ENCODE measurements at regions not wholly inside any gene's neighbourhood (a gene's known extent, or its start where the extent isn't known, plus 50 kb on each side); places are given as distances from the start of the nearest gene placed in this dataset.

DNA sequence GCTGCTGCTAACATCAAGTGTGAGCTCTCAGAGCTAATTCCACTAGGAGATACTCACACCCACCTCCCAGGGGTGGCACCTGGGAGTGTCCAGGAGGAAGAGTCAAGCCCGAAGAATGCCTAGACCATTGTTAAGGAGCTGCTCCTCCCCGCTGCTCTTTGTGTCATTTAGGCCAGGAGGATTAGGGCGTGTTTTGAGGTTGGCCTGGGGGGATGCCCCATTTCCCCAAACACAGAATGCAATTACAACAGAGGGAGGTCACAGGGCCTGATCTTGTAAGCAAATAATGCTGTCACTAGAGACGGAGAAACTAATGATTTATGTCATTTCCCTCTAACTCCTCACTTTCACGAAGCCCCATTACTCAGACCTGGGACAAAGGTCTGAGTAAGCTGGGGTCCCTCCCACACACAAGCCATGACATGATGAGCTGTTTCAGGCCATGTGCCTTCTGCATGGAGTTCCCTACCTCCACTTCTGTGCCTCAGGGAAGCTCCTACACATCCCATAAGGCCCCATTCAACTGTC, 312.5 kb downstream of the ACTL7B start:
- no peak overlapping the region for H2AFZ ChIP-seq (ENCODE audit: control insufficient read depth, low read length)
- H3K4me3 ChIP-seq (ENCODE audit: control insufficient read depth in 2 of 3, extremely low read depth in 1 of 3, insufficient read depth in 2 of 3, low read depth in 1 of 3, low read length in 3 of 3) = no peak overlapping the region
- no peaks in the 10 kb centered on the region for H4K20me1 ChIP-seq (ENCODE audit: control insufficient read depth, extremely low read depth, insufficient read depth, low read length)
- peaks cover 20% of the 10 kb centered on the region for H3K4me1 ChIP-seq (ENCODE audit: control insufficient read depth, extremely low read depth, insufficient read depth, low read length)
- no peak for TF ChIP-seq EZH2 (IDR thresholded peaks at IDR 0.05; ENCODE audit: low read length)
- TF ChIP-seq, protein P1, sequence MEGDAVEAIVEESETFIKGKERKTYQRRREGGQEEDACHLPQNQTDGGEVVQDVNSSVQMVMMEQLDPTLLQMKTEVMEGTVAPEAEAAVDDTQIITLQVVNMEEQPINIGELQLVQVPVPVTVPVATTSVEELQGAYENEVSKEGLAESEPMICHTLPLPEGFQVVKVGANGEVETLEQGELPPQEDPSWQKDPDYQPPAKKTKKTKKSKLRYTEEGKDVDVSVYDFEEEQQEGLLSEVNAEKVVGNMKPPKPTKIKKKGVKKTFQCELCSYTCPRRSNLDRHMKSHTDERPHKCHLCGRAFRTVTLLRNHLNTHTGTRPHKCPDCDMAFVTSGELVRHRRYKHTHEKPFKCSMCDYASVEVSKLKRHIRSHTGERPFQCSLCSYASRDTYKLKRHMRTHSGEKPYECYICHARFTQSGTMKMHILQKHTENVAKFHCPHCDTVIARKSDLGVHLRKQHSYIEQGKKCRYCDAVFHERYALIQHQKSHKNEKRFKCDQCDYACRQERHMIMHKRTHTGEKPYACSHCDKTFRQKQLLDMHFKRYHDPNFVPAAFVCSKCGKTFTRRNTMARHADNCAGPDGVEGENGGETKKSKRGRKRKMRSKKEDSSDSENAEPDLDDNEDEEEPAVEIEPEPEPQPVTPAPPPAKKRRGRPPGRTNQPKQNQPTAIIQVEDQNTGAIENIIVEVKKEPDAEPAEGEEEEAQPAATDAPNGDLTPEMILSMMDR (optimal IDR thresholded peaks at IDR 0.05 in 1 of 3, IDR thresholded peaks at IDR 0.05 in 1 of 3, conservative IDR thresholded peaks at IDR 0.05 in 1 of 3; ENCODE audit: extremely low read depth in 1 of 3, insufficient read depth in 2 of 3, low read length in 3 of 3) = peak in 1 of 3 experiments; percentile 2
- FAIRE-seq (peak; percentile 99), DNase-seq (ENCODE audit: low read depth, low spot score) (peak; percentile 97)
- dilution Hi-C loops (cut with MboI; ENCODE audit: extremely low pct_ligation_motif_present, low sequenced_read_pairs) = no loop called here
- H3K9me1 ChIP-seq (ENCODE audit: control insufficient read depth, extremely low read depth, insufficient read depth, low read length) = no peaks in the 10 kb centered on the region
- peak overlapping the region; percentile 42 for H3K9ac ChIP-seq (ENCODE audit: control insufficient read depth, extremely low read depth, insufficient read depth, low read length)
- H3K79me2 ChIP-seq (ENCODE audit: control insufficient read depth, insufficient read depth, low read length) = no peaks in the 10 kb centered on the region
- H3K9me3 ChIP-seq (ENCODE audit: control insufficient read depth, low read depth, low read length) = no peaks in the 10 kb centered on the region
- H3K4me2 ChIP-seq (ENCODE audit: control insufficient read depth, extremely low read depth, insufficient read depth, low read depth, low read length) = peak overlapping the region; percentile 60
- no peaks in the 10 kb centered on the region for H3K36me3 ChIP-seq (ENCODE audit: control insufficient read depth in 2 of 2, extremely low read depth in 1 of 2, insufficient read depth in 2 of 2, low read length in 2 of 2)
- no peaks in the 10 kb centered on the region for H3K27me3 ChIP-seq (ENCODE audit: control insufficient read depth, extremely low read depth, insufficient read depth, low read length)
- H3K27ac ChIP-seq (ENCODE audit: control insufficient read depth, insufficient read depth, low read length) = peak overlapping the region; percentile 81

DNA sequence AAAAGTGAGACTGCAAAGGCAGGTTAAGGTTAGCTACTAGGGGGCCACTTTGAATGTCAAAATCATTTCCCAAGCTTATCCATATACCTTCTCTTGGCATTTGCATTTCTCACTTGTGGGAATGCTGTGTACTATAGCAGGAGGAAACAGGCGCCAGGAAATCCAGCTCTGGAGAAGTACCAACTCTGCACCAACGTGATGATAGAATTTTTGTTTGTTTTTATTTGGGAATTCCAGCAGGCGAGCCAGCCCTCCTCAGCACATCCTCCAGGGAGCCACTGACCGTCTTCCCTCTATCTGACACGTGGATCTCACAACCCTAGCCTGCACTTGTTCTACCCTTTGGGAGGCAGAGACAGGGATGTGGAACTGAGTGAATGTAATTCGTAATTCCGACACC, 318.0 kb downstream of the ACTL7B start:
- Histone ChIP-seq H3K27ac (ENCODE audit: control insufficient read depth, insufficient read depth, low read length) (no peak overlapping the region), H3K4me1 (ENCODE audit: control insufficient read depth, extremely low read depth, insufficient read depth, low read length) (peaks cover 22% of the 10 kb centered on the region), H3K36me3 (ENCODE audit: control insufficient read depth in 2 of 2, extremely low read depth in 1 of 2, insufficient read depth in 2 of 2, low read length in 2 of 2) (no peaks in the 10 kb centered on the region), H3K4me2 (ENCODE audit: control insufficient read depth, extremely low read depth, insufficient read depth, low read depth, low read length) (no peak overlapping the region), H4K20me1 (ENCODE audit: control insufficient read depth, extremely low read depth, insufficient read depth, low read length) (no peaks in the 10 kb centered on the region), H2AFZ (ENCODE audit: control insufficient read depth, low read length) (no peak overlapping the region), H3K79me2 (ENCODE audit: control insufficient read depth, insufficient read depth, low read length) (no peaks in the 10 kb centered on the region), H3K9me3 (ENCODE audit: control insufficient read depth, low read depth, low read length) (peaks cover 13% of the 10 kb centered on the region), H3K9me1 (ENCODE audit: control insufficient read depth, extremely low read depth, insufficient read depth, low read length) (no peaks in the 10 kb centered on the region), H3K9ac (ENCODE audit: control insufficient read depth, extremely low read depth, insufficient read depth, low read length) (no peak overlapping the region), H3K4me3 (ENCODE audit: control insufficient read depth in 2 of 3, extremely low read depth in 1 of 3, insufficient read depth in 2 of 3, low read depth in 1 of 3, low read length in 3 of 3) (no peak overlapping the region), H3K27me3 (ENCODE audit: control insufficient read depth, extremely low read depth, insufficient read depth, low read length) (no peaks in the 10 kb centered on the region)
- DNase-seq (ENCODE audit: low read depth, low spot score) = no peak
- dilution Hi-C loops (cut with MboI; ENCODE audit: extremely low pct_ligation_motif_present, low sequenced_read_pairs) = no loop called here
- TF ChIP-seq, protein P1 (optimal IDR thresholded peaks at IDR 0.05 in 1 of 3, IDR thresholded peaks at IDR 0.05 in 1 of 3, conservative IDR thresholded peaks at IDR 0.05 in 1 of 3; ENCODE audit: extremely low read depth in 1 of 3, insufficient read depth in 2 of 3, low read length in 3 of 3) = no peak
- no peak for TF ChIP-seq EZH2 (IDR thresholded peaks at IDR 0.05; ENCODE audit: low read length)
- no peak for FAIRE-seq

Data from keratinocyte (primary cell).